SK-N-MC (cell line): ENCODE measurements at regions not wholly inside any gene's neighbourhood (a gene's known extent, or its start where the extent isn't known, plus 50 kb on each side); places are given as distances from the start of the nearest gene placed in this dataset.

Experiments used
- DNase-seq: peaks from one replicate; pipeline ENCODE4 v3.0.0-alpha.2; 2011; ENCODE audit warnings: low read depth, low spot score
- H3K27ac ChIP-seq: fragments of 200-600 bp; sonication (generic); 2 replicates; pipeline ENCODE4 v1.5.1; 2016; ENCODE audit warnings: mixed run types
- H3K36me3 ChIP-seq: fragments of 200-600 bp; sonication (generic); 2 replicates; pipeline ENCODE4 v1.6.1; 2017; ENCODE audit warnings: antibody characterized with exemption, low read length, mixed read lengths; ENCODE audit not compliant: insufficient read depth
- H3K4me3 ChIP-seq: fragments of 200-600 bp; sonication (generic); 2 replicates; pipeline ENCODE4 v1.5.1; 2016
- H3K9ac ChIP-seq: fragments of 200-600 bp; sonication (generic); 2 replicates; pipeline ENCODE4 v1.8.0; 2017; ENCODE audit warnings: mixed run types, mixed read lengths; ENCODE audit not compliant: insufficient read length
- H3K9me3 ChIP-seq: fragments of 200-600 bp; sonication (generic); 2 replicates; pipeline ENCODE4 v1.6.1; 2017; ENCODE audit warnings: low read depth, mild to moderate bottlenecking, antibody characterized with exemption, low read length, moderate library complexity, mixed read lengths
- EZH2 ChIP-seq: fragments of 200-600 bp; sonication (generic); IDR thresholded peaks from one replicate; pipeline ENCODE4 v1.6.1; 2017; ENCODE audit warnings: antibody characterized with exemption
- FOXP2 ChIP-seq: optimal IDR thresholded peaks from 2 replicates; pipeline ENCODE3; 2011; ENCODE audit warnings: mild to moderate bottlenecking, moderate library complexity; ENCODE audit not compliant: insufficient read depth; ENCODE audit errors: extremely low read length, control extremely low read depth
- POLR2AphosphoS5 ChIP-seq: IDR thresholded peaks from 2 replicates; pipeline ENCODE4 v1.6.1; 2012; ENCODE audit warnings: mild to moderate bottlenecking, low read depth, low read length, borderline replicate concordance

GRCh38 chr2:65598996-65599395, 166.6 kb upstream of the SPRED2 start:
- TF ChIP-seq FOXP2 (no peak), EZH2 (no peak), POLR2AphosphoS5 (no peak)
- peak overlapping the region; percentile 29; the same call in 1 of the 2 replicates for H3K27ac ChIP-seq

GRCh38 chr2:65598264-65598663, 165.9 kb upstream of the SPRED2 start:
- no peak for DNase-seq
- Histone ChIP-seq H3K36me3 (no peaks in the 10 kb centered on the region), H3K9me3 (no peaks in the 10 kb centered on the region; the same call in 1 of the 2 replicates), H3K27ac (no peak overlapping the region), H3K9ac (no peak overlapping the region), H3K4me3 (no peak overlapping the region)
- TF ChIP-seq POLR2AphosphoS5 (no peak), FOXP2 (no peak), EZH2 (no peak)

More at GRCh38 chr2:65598996-65599395, 166.6 kb upstream of the SPRED2 start:
- no peak overlapping the region for H3K9ac ChIP-seq
- H3K4me3 ChIP-seq: no peak overlapping the region
- DNase-seq: no peak
- H3K36me3 ChIP-seq: no peaks in the 10 kb centered on the region
- no peaks in the 10 kb centered on the region; the same call in 1 of the 2 replicates for H3K9me3 ChIP-seq

- Histone ChIP-seq H3K4me3 (no peak overlapping the region), H3K36me3 (no peaks in the 10 kb centered on the region), H3K9me3 (peaks cover 3% of the 10 kb centered on the region; the same call in 1 of the 2 replicates), H3K27ac (no peak overlapping the region), H3K9ac (no peak overlapping the region)
- TF ChIP-seq FOXP2 (no peak), EZH2 (no peak), POLR2AphosphoS5 (no peak)
- DNase-seq: no peak
Observed at GRCh38 chr2:65595630-65596029, 163.2 kb upstream of the SPRED2 start.

- no peak overlapping the region for H3K9ac ChIP-seq
- DNase-seq: no peak
- H3K36me3 ChIP-seq: no peaks in the 10 kb centered on the region
- TF ChIP-seq EZH2: no peak
- no peak for TF ChIP-seq FOXP2
- no peak for TF ChIP-seq POLR2AphosphoS5
- H3K27ac ChIP-seq: no peak overlapping the region
- no peak overlapping the region for H3K4me3 ChIP-seq
- H3K9me3 ChIP-seq: peaks cover 3% of the 10 kb centered on the region; the same call in 1 of the 2 replicates
Observed at GRCh38 chr2:65594150-65594549, 161.8 kb upstream of the SPRED2 start.

- H3K4me3 ChIP-seq: no peak overlapping the region
- H3K27ac ChIP-seq: no peak overlapping the region
- H3K9me3 ChIP-seq: peaks cover 5% of the 10 kb centered on the region; the same call in 1 of the 2 replicates
- H3K9ac ChIP-seq: no peak overlapping the region
- DNase-seq: no peak
- H3K36me3 ChIP-seq: no peaks in the 10 kb centered on the region
- TF ChIP-seq FOXP2 (no peak), POLR2AphosphoS5 (no peak), EZH2 (no peak)
Observed at GRCh38 chr2:65589667-65590066, 157.3 kb upstream of the SPRED2 start.

- Histone ChIP-seq H3K27ac (no peak overlapping the region), H3K9me3 (peaks cover 5% of the 10 kb centered on the region; the same call in 1 of the 2 replicates), H3K4me3 (no peak overlapping the region), H3K9ac (no peak overlapping the region), H3K36me3 (no peaks in the 10 kb centered on the region)
- no peak for TF ChIP-seq FOXP2
- TF ChIP-seq POLR2AphosphoS5: no peak
- TF ChIP-seq EZH2: no peak
- DNase-seq: no peak
Observed at GRCh38 chr2:65587779-65588178, 155.4 kb upstream of the SPRED2 start.

- H3K4me3 ChIP-seq: no peak overlapping the region
- DNase-seq: no peak
- no peak overlapping the region for H3K9ac ChIP-seq
- no peak for TF ChIP-seq EZH2
- no peak for TF ChIP-seq POLR2AphosphoS5
- no peak for TF ChIP-seq FOXP2
- H3K27ac ChIP-seq: no peak overlapping the region
- H3K36me3 ChIP-seq: no peaks in the 10 kb centered on the region
- H3K9me3 ChIP-seq: 0 out of 2 replicates have a peak, but pooled peaks cover 3% of the 10 kb centered on the region
Observed at GRCh38 chr2:65586516-65586915, 154.1 kb upstream of the SPRED2 start.

GRCh38 chr2:65583061-65583460, 150.7 kb upstream of the SPRED2 start:
- no peak overlapping the region for H3K4me3 ChIP-seq
- H3K36me3 ChIP-seq: no peaks in the 10 kb centered on the region
- DNase-seq: no peak
- H3K9ac ChIP-seq: no peak overlapping the region
- no peak overlapping the region for H3K27ac ChIP-seq
- no peaks in the 10 kb centered on the region for H3K9me3 ChIP-seq
- TF ChIP-seq POLR2AphosphoS5 (no peak), EZH2 (no peak), FOXP2 (no peak)

- H3K36me3 ChIP-seq: no peaks in the 10 kb centered on the region
- no peak overlapping the region for H3K9ac ChIP-seq
- H3K9me3 ChIP-seq: no peaks in the 10 kb centered on the region
- H3K27ac ChIP-seq: no peak overlapping the region
- H3K4me3 ChIP-seq: no peak overlapping the region
- no peak for DNase-seq
- TF ChIP-seq EZH2 (no peak), POLR2AphosphoS5 (no peak), FOXP2 (no peak)
Observed at GRCh38 chr2:65582364-65582763, 150.0 kb upstream of the SPRED2 start.
